IPS-18a (cell line): ENCODE measurements at regions not wholly inside any gene's neighbourhood (a gene's known extent, or its start where the extent isn't known, plus 50 kb on each side); places are given as distances from the start of the nearest gene placed in this dataset.

Source experiments
- H3K27ac ChIP-seq: one replicate; pipeline ENCODE4 v1.5.1; 2013; ENCODE audit warnings: low read length
- H3K27me3 ChIP-seq: one replicate; pipeline ENCODE4 v1.6.1; 2013; ENCODE audit warnings: mild to moderate bottlenecking, low read length; ENCODE audit not compliant: control insufficient read depth, insufficient read depth
- H3K36me3 ChIP-seq: one replicate; pipeline ENCODE4 v1.6.1; 2013; ENCODE audit warnings: low read depth, low read length; ENCODE audit not compliant: control insufficient read depth
- H3K4me1 ChIP-seq: one replicate; pipeline ENCODE4 v1.6.1; 2013; ENCODE audit warnings: low read depth, low read length; ENCODE audit not compliant: control insufficient read depth
- H3K4me3 ChIP-seq: one replicate; pipeline ENCODE4 v1.5.1; 2013; ENCODE audit warnings: low read length
- H3K9ac ChIP-seq: one replicate; pipeline ENCODE4 v1.6.1; 2013; ENCODE audit warnings: mild to moderate bottlenecking, low read length, moderate library complexity
- H3K9me3 ChIP-seq: one replicate; pipeline ENCODE4 v1.6.1; 2013; ENCODE audit warnings: low read depth, low read length; ENCODE audit not compliant: control insufficient read depth

GRCh38 chrX:131595120-131595519 lies 51.2 kb downstream of the OR13H1 start:
- H3K9ac ChIP-seq: no peak overlapping the region
- no peak overlapping the region for H3K27ac ChIP-seq
- no peaks in the 10 kb centered on the region for H3K36me3 ChIP-seq
- no peak overlapping the region for H3K4me3 ChIP-seq
- no peaks in the 10 kb centered on the region for H3K4me1 ChIP-seq
- H3K27me3 ChIP-seq: no peaks in the 10 kb centered on the region
- H3K9me3 ChIP-seq: peaks cover 14% of the 10 kb centered on the region

DNA sequence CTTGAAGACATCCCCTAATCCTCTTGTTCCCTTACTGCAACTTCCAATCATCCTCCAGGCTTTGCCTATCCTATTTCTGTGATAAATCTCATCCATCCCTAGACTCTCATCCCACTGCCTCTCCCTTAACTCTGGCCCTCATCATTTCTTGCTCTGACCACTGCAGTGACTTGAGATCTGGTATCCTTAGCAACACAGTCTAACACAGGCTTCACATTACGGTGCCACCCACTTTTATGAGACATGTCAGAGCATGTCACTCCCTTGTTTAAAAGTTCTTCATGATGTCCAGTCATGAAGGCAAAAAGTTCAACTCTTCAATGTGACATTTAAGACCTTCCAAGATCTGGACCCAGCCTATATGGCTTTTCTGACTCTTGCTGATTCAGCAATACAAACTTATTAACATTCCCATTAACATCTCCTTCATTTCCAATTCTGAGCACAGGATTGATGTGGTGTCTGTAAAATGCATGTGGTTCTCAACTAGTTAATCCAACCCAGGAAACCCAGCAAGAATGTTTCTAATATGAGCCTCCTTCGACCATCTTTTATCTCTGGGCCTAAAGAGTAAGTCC lies 64.0 kb downstream of the OR13H1 start:
- Histone ChIP-seq H3K9me3 (peaks cover 13% of the 10 kb centered on the region), H3K36me3 (no peaks in the 10 kb centered on the region), H3K4me3 (no peak overlapping the region), H3K27me3 (no peaks in the 10 kb centered on the region), H3K9ac (no peak overlapping the region), H3K27ac (no peak overlapping the region), H3K4me1 (no peaks in the 10 kb centered on the region)

- H3K36me3 ChIP-seq: no peaks in the 10 kb centered on the region
- peaks cover 13% of the 10 kb centered on the region for H3K9me3 ChIP-seq
- H3K27ac ChIP-seq: no peak overlapping the region
- no peaks in the 10 kb centered on the region for H3K4me1 ChIP-seq
- H3K9ac ChIP-seq: no peak overlapping the region
- no peak overlapping the region for H3K4me3 ChIP-seq
- H3K27me3 ChIP-seq: no peaks in the 10 kb centered on the region
These were observed 65.6 kb downstream of the OR13H1 start for GRCh38 chrX:131609480-131609879.

- H3K27me3 ChIP-seq: no peaks in the 10 kb centered on the region
These were observed 69.4 kb downstream of the OR13H1 start for GRCh38 chrX:131613260-131613659.

GRCh38 chrX:131614241-131614640 lies 70.4 kb downstream of the OR13H1 start:
- H3K9me3 ChIP-seq: peaks cover 16% of the 10 kb centered on the region
- no peaks in the 10 kb centered on the region for H3K36me3 ChIP-seq
- H3K4me1 ChIP-seq: no peaks in the 10 kb centered on the region
- no peaks in the 10 kb centered on the region for H3K27me3 ChIP-seq
- H3K4me3 ChIP-seq: no peak overlapping the region
- no peak overlapping the region for H3K9ac ChIP-seq
- no peak overlapping the region for H3K27ac ChIP-seq

More at GRCh38 chrX:131613260-131613659, 69.4 kb downstream of the OR13H1 start:
- H3K36me3 ChIP-seq: no peaks in the 10 kb centered on the region
- H3K9ac ChIP-seq: no peak overlapping the region
- no peak overlapping the region for H3K4me3 ChIP-seq
- no peak overlapping the region for H3K27ac ChIP-seq
- peaks cover 14% of the 10 kb centered on the region for H3K9me3 ChIP-seq
- no peaks in the 10 kb centered on the region for H3K4me1 ChIP-seq

GRCh38 chrX:131617182-131617581 lies 73.3 kb downstream of the OR13H1 start:
- Histone ChIP-seq H3K9ac (no peak overlapping the region), H3K4me1 (no peaks in the 10 kb centered on the region), H3K27me3 (no peaks in the 10 kb centered on the region), H3K36me3 (no peaks in the 10 kb centered on the region), H3K9me3 (peaks cover 13% of the 10 kb centered on the region), H3K27ac (no peak overlapping the region), H3K4me3 (no peak overlapping the region)

- Histone ChIP-seq H3K9ac (no peak overlapping the region), H3K27me3 (no peaks in the 10 kb centered on the region), H3K27ac (no peak overlapping the region), H3K4me3 (no peak overlapping the region), H3K9me3 (peaks cover 9% of the 10 kb centered on the region), H3K36me3 (no peaks in the 10 kb centered on the region), H3K4me1 (no peaks in the 10 kb centered on the region)
These were observed 77.8 kb downstream of the OR13H1 start for GRCh38 chrX:131621650-131622049.

GRCh38 chrX:131626681-131627296 lies 82.9 kb downstream of the OR13H1 start:
- Histone ChIP-seq H3K4me3 (no peak overlapping the region), H3K27me3 (no peaks in the 10 kb centered on the region), H3K36me3 (no peaks in the 10 kb centered on the region), H3K27ac (no peak overlapping the region), H3K9me3 (peaks cover 9% of the 10 kb centered on the region), H3K4me1 (no peaks in the 10 kb centered on the region), H3K9ac (no peak overlapping the region)

DNA sequence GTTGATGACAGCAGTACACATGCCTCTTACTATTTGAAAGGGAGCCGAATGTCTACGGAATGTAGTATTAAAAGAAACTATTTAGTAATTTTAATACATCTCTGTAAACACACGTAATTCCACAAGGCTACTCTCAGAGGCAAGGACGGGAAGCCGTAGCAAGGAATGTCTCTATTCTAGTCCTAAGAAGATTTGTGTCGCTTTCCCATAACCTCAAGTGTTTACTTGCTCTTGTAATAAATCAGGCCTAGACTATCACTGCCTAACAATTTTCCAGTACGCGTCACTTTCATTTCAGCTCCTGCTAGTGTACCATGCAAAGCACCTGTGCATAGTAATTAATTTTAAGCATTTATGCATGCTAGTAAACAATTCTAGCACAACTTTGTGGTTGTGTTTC lies 86.7 kb downstream of the OR13H1 start:
- no peak overlapping the region for H3K4me3 ChIP-seq
- H3K4me1 ChIP-seq: no peaks in the 10 kb centered on the region
- no peak overlapping the region for H3K27ac ChIP-seq
- peaks cover 20% of the 10 kb centered on the region for H3K9me3 ChIP-seq
- H3K36me3 ChIP-seq: no peaks in the 10 kb centered on the region
- no peak overlapping the region for H3K9ac ChIP-seq
- H3K27me3 ChIP-seq: no peaks in the 10 kb centered on the region

GRCh38 chrX:131633285-131633917 lies 89.5 kb downstream of the OR13H1 start:
- H3K4me1 ChIP-seq: no peaks in the 10 kb centered on the region
- H3K27me3 ChIP-seq: no peaks in the 10 kb centered on the region
- H3K36me3 ChIP-seq: no peaks in the 10 kb centered on the region
- no peak overlapping the region for H3K27ac ChIP-seq
- H3K9ac ChIP-seq: no peak overlapping the region
- peaks cover 22% of the 10 kb centered on the region for H3K9me3 ChIP-seq
- H3K4me3 ChIP-seq: no peak overlapping the region

GRCh38 chrX:131634900-131635299 lies 91.0 kb downstream of the OR13H1 start:
- H3K27me3 ChIP-seq: no peaks in the 10 kb centered on the region
- no peak overlapping the region for H3K9ac ChIP-seq
- H3K36me3 ChIP-seq: no peaks in the 10 kb centered on the region
- H3K9me3 ChIP-seq: peaks cover 26% of the 10 kb centered on the region
- H3K27ac ChIP-seq: no peak overlapping the region
- no peaks in the 10 kb centered on the region for H3K4me1 ChIP-seq
- no peak overlapping the region for H3K4me3 ChIP-seq

GRCh38 chrX:131646106-131646505 lies 102.2 kb downstream of the OR13H1 start:
- no peak overlapping the region for H3K4me3 ChIP-seq
- H3K9ac ChIP-seq: no peak overlapping the region
- H3K36me3 ChIP-seq: no peaks in the 10 kb centered on the region
- H3K27ac ChIP-seq: no peak overlapping the region
- H3K4me1 ChIP-seq: no peaks in the 10 kb centered on the region
- H3K9me3 ChIP-seq: peaks cover 11% of the 10 kb centered on the region
- H3K27me3 ChIP-seq: no peaks in the 10 kb centered on the region
